Ovary (tissue), 7 donors: ENCODE measurements at regions not wholly inside any gene's neighbourhood (a gene's known extent, or its start where the extent isn't known, plus 50 kb on each side); places are given as distances from the start of the nearest gene placed in this dataset.

Source experiments
- DNase-seq, 5 donors: peaks; one replicate each; pipeline ENCODE4 v3.0.0-alpha.2; 2019 to 2020
- H3K27ac ChIP-seq, 2 donors: fragments of 200-600 bp; one replicate each; pipeline versions ENCODE4 v1.5.1 to v1.8.0; 2019 to 2022
- H3K27me3 ChIP-seq: fragments of 200-600 bp; one replicate; pipeline ENCODE4 v1.8.0; 2022
- H3K36me3 ChIP-seq: fragments of 200-600 bp; sonication (generic); one replicate; pipeline ENCODE4 v1.5.1; 2019
- H3K4me1 ChIP-seq: one replicate; pipeline ENCODE4 v1.8.1; 2013; ENCODE audit warnings: mild to moderate bottlenecking, moderate library complexity; ENCODE audit not compliant: insufficient read depth
- H3K4me3 ChIP-seq: fragments of 200-600 bp; sonication (generic); one replicate; pipeline ENCODE4 v1.5.1; 2017
- H3K9me3 ChIP-seq, 2 donors: fragments of 200-600 bp in 1 of 2; sonication (generic) in 1 of 2; one replicate each; pipeline versions ENCODE4 v1.5.1 to v1.8.1; 2013 to 2019; ENCODE audit warnings: mild to moderate bottlenecking in 1 of 2, moderate library complexity in 1 of 2
- CTCF ChIP-seq, 3 donors: fragments of 450-650 bp in 2 of 3; fragments of 200-600 bp in 1 of 3; IDR thresholded peaks; one replicate each; pipeline versions ENCODE4 v1.5.1 to v1.8.0; 2016 to 2022; ENCODE audit warnings: antibody characterized with exemption in 3 of 3, mild to moderate bottlenecking in 1 of 3
- EP300 ChIP-seq: sonication (generic); formaldehyde crosslinking; IDR thresholded peaks from one replicate; pipeline ENCODE4 v1.6.1; 2017; ENCODE audit warnings: antibody characterized with exemption
- POLR2A ChIP-seq: fragments of 450-650 bp; IDR thresholded peaks from one replicate; pipeline ENCODE4 v1.6.1; 2017; ENCODE audit warnings: antibody characterized with exemption, mild to moderate bottlenecking, moderate library complexity
- WGBS, 3 donors: extraction: QIAGEN DNeasy Blood & Tissue Kit in 1 of 3; methylation state at CpG; one replicate each; pipeline versions ENCODE4 v1.1.5 to v1.1.7; 2013 to 2017; 5-methylcytosine and 5-hydroxymethylcytosine counted together
- intact Hi-C, 4 donors: fragments of 100-400 bp; cut with DNase I; formaldehyde crosslinking; loops; one replicate each; pipeline versions ENCODE4 v1.11.0 to v1.15.1; 2022 to 2023
- donor health status: DM: no; HTN: no; CAD: no; lungs with moderate emphysema.
- donor health status: DM: no; HTN: no; CAD: no.
- donor health status: Bipolar disorder and iron deficiency.
- donor health status: DM: no; HTN: no; CAD: no.
- donor health status: DM: yes; HTN: yes; CAD: no.

- Histone ChIP-seq H3K9me3 (no peaks in the 10 kb centered on the region), H3K4me1 (no peaks in the 10 kb centered on the region), H3K4me3 (no peak overlapping the region), H3K27ac (no peak overlapping the region), H3K36me3 (no peaks in the 10 kb centered on the region), H3K27me3 (no peaks in the 10 kb centered on the region)
- intact Hi-C loops: no loop called here
- DNase-seq: no peak
- TF ChIP-seq EP300 (no peak), CTCF (IDR thresholded peaks at IDR 0.05) (no peak), POLR2A (no peak)
- 67 to 85% (median 76%) methylated on average over 3 of the region's 3 CpGs for WGBS, 3 donors
Observed at GRCh38 chrX:107576392-107576791, 51.9 kb upstream of the PRPS1 start.

GRCh38 chrX:107576841-107577240, 51.5 kb upstream of the PRPS1 start:
- H3K4me1 ChIP-seq: no peaks in the 10 kb centered on the region
- WGBS, 3 donors: 70 to 79% (median 75%) methylated on average over 1 of the region's 1 CpG
- no peak overlapping the region for H3K4me3 ChIP-seq
- intact Hi-C loops: no loop called here
- TF ChIP-seq EP300: no peak
- no peak for TF ChIP-seq POLR2A
- TF ChIP-seq CTCF (IDR thresholded peaks at IDR 0.05): no peak
- H3K27ac ChIP-seq: no peak overlapping the region
- H3K36me3 ChIP-seq: no peaks in the 10 kb centered on the region
- H3K27me3 ChIP-seq: no peaks in the 10 kb centered on the region
- DNase-seq: no peak
- H3K9me3 ChIP-seq: no peaks in the 10 kb centered on the region

DNA sequence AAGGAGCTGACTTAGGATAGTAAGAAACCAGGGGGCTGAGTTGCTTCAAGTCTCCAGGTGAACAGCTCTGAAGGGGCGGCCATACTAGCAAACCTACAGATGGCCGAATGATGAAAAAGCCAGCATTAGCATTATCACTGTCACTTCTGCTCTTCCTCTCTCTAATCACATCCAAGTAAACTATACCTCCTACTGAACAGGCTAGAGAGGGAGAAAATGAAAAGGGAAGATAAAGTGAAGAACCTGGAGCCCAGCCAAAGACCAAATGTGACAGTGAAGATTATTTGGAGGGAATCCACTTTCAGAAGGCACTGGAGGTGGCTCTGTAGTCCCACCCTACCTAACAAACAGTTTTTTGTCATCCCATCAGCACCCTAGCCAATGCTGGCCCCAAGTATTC, 50.4 kb upstream of the PRPS1 start:
- no peaks in the 10 kb centered on the region for H3K9me3 ChIP-seq
- 85 to 95% (median 90%) methylated on average over 2 of the region's 2 CpGs for WGBS, 3 donors
- no peak overlapping the region for H3K27ac ChIP-seq
- H3K4me1 ChIP-seq: no peaks in the 10 kb centered on the region
- TF ChIP-seq EP300: no peak
- no peak for TF ChIP-seq CTCF (IDR thresholded peaks at IDR 0.05)
- TF ChIP-seq POLR2A: no peak
- no peak overlapping the region for H3K4me3 ChIP-seq
- no peak for DNase-seq
- H3K27me3 ChIP-seq: no peaks in the 10 kb centered on the region
- intact Hi-C loops: no loop called here
- no peaks in the 10 kb centered on the region for H3K36me3 ChIP-seq
